Activated CD8-positive, alpha-beta memory T cell treated with anti-CD3 and anti-CD28 coated beads for 1 hour (primary cell): ENCODE measurements at regions not wholly inside any gene's neighbourhood (a gene's known extent, or its start where the extent isn't known, plus 50 kb on each side); places are given as distances from the start of the nearest gene placed in this dataset.

ENCODE experiments used
- DNase-seq, 2 donors: peaks; one replicate each; pipeline ENCODE4 v3.0.0-alpha.2; 2020; ENCODE audit warnings: low read depth in 1 of 2; ENCODE audit errors: extremely low read depth in 1 of 2

- DNase-seq = no peak
Measured at GRCh38 chr16:65666132-65666941, 544.5 kb upstream of the CDH11 start.

GRCh38 chr16:65665586-65665985, 543.7 kb upstream of the CDH11 start:
- no peak for DNase-seq

- no peak for DNase-seq
Measured at GRCh38 chr16:65663774-65664173, 541.9 kb upstream of the CDH11 start.

GRCh38 chr16:65662256-65662655, 540.4 kb upstream of the CDH11 start:
- no peak for DNase-seq

GRCh38 chr16:65661558-65661957, 539.7 kb upstream of the CDH11 start:
- no peak for DNase-seq

GRCh38 chr16:65660390-65660789, 538.5 kb upstream of the CDH11 start:
- DNase-seq = no peak

- DNase-seq = no peak
Measured at GRCh38 chr16:65659758-65660157, 537.9 kb upstream of the CDH11 start.

- no peak for DNase-seq
Measured at GRCh38 chr16:65658787-65659220, 536.9 kb upstream of the CDH11 start.

- no peak for DNase-seq
Measured at GRCh38 chr16:65658349-65658748, 536.5 kb upstream of the CDH11 start.

GRCh38 chr16:65657556-65657955, 535.7 kb upstream of the CDH11 start:
- DNase-seq = no peak

GRCh38 chr16:65657071-65657494, 535.2 kb upstream of the CDH11 start:
- DNase-seq = no peak

- DNase-seq = no peak
Measured at GRCh38 chr16:65655802-65656201, 533.9 kb upstream of the CDH11 start.

- DNase-seq = no peak
Measured at GRCh38 chr16:65648101-65648500, 526.2 kb upstream of the CDH11 start.

GRCh38 chr16:65644821-65645220, 523.0 kb upstream of the CDH11 start:
- DNase-seq = no peak

- DNase-seq = no peak
Measured at GRCh38 chr16:65641762-65642289, 520.0 kb upstream of the CDH11 start.

GRCh38 chr16:65641049-65641761, 519.3 kb upstream of the CDH11 start:
- no peak for DNase-seq

- DNase-seq = no peak
Measured at GRCh38 chr16:65634833-65635232, 513.0 kb upstream of the CDH11 start.

- DNase-seq = no peak
Measured at GRCh38 chr16:65634291-65634690, 512.4 kb upstream of the CDH11 start.

- no peak for DNase-seq
Measured at GRCh38 chr16:65624666-65625065, 502.8 kb upstream of the CDH11 start.

GRCh38 chr16:65624229-65624628, 502.4 kb upstream of the CDH11 start:
- DNase-seq = no peak

- DNase-seq = no peak
Measured at GRCh38 chr16:65622871-65623270, 501.0 kb upstream of the CDH11 start.

GRCh38 chr16:65622151-65622550, 500.3 kb upstream of the CDH11 start:
- no peak for DNase-seq
